HCT116 (cell line): ENCODE measurements at regions not wholly inside any gene's neighbourhood (a gene's known extent, or its start where the extent isn't known, plus 50 kb on each side); places are given as distances from the start of the nearest gene placed in this dataset.

Experiments
- ATAC-seq: fragments of 200-7000 bp; cut with Tn5 transposase; 2 replicates; pipeline ENCODE4 v1.9.1; 2020; ENCODE audit warnings: mild to moderate bottlenecking, moderate library complexity
- BruUV-seq: library from RNA; stranded (reverse); fragments of 400-500 nt; replicated peaks from 2 replicates; lab custom pipeline; 2021; lab: Mats Ljungman, UMichigan
- CTCF ChIA-PET: fragments of 300-600 bp; sonication (Branson Sonifier 250); formaldehyde crosslinking; loops from one replicate; lab custom pipeline; 2021; ENCODE audit warnings: antibody characterized with exemption; lab: Charles Lee
- POLR2A ChIA-PET: fragments of 300-600, 350-600 bp; sonication (Branson Sonifier 250); formaldehyde crosslinking; loops from one replicate; lab custom pipeline; 2021; ENCODE audit warnings: antibody characterized with exemption; lab: Charles Lee
- RAD21 ChIA-PET, 2 experiments: fragments of 300-600 bp; sonication (Branson Sonifier 250); formaldehyde crosslinking; loops; one replicate each; lab custom pipeline; 2023; ENCODE audit warnings: low total read pairs in 2 of 2; ENCODE audit not compliant: uncharacterized antibody in 2 of 2, unreplicated experiment in 2 of 2, low non-redundant PET in 1 of 2; lab: Charles Lee
- DNase-seq: peaks from one replicate; pipeline ENCODE4 v3.0.0-alpha.2; 2010; ENCODE audit warnings: low read depth, low spot score
- H2AFZ ChIP-seq: fragments of 200-600 bp; shearing (Covaris generic), sonication (generic); 2 replicates; pipeline ENCODE4 v1.6.1; 2017; ENCODE audit warnings: low read depth, mixed run types, mixed read lengths, antibody characterized with exemption, low read length; ENCODE audit not compliant: poor library complexity, severe bottlenecking
- H3K27ac ChIP-seq: 2 replicates; pipeline ENCODE4 v1.5.1; 2012; ENCODE audit warnings: low read depth, low read length
- H3K27me3 ChIP-seq: fragments of 200-600 bp; sonication (generic); 2 replicates; pipeline ENCODE4 v1.6.1; 2016; ENCODE audit warnings: mixed run types, low read length, mixed read lengths; ENCODE audit not compliant: insufficient read depth
- H3K36me3 ChIP-seq, 2 experiments: fragments of 200-500 bp in 1 of 2; fragments of 200-600 bp in 1 of 2; sonication (Bioruptor generic) in 1 of 2; sonication (generic) in 1 of 2; 2 replicates each; pipeline versions ENCODE4 v1.5.1 to v1.6.1; 2014 to 2016; ENCODE audit warnings: low read length in 2 of 2, inconsistent platforms in 1 of 2, mixed read lengths in 1 of 2, mixed run types in 1 of 2; ENCODE audit not compliant: insufficient read depth in 2 of 2, control insufficient read depth in 1 of 2
- H3K4me1 ChIP-seq, 2 experiments: fragments of 200-600 bp in 1 of 2; sonication (generic) in 1 of 2; 2 replicates each; pipeline versions ENCODE4 v1.5.1 to v1.6.1; 2012 to 2017; ENCODE audit warnings: low read length in 2 of 2, inconsistent platforms in 1 of 2, mild to moderate bottlenecking in 1 of 2, mixed read lengths in 1 of 2, mixed run types in 1 of 2, moderate library complexity in 1 of 2; ENCODE audit not compliant: insufficient read depth in 2 of 2, control insufficient read depth in 1 of 2
- H3K4me2 ChIP-seq: fragments of 200-600 bp; sonication (generic); 2 replicates; pipeline ENCODE4 v1.6.1; 2017; ENCODE audit warnings: mixed run types, low read length, mixed read lengths
- H3K4me3 ChIP-seq, 2 experiments: fragments of 200-600 bp in 1 of 2; sonication (generic) in 1 of 2; replicated peaks in 1 of 2; 2 replicates each; pipeline ENCODE4 v1.5.1; 2011 to 2016; ENCODE audit warnings: low read length in 2 of 2, control low read depth in 1 of 2, low read depth in 1 of 2, mild to moderate bottlenecking in 1 of 2, mixed read lengths in 1 of 2, mixed run types in 1 of 2
- H3K79me2 ChIP-seq: fragments of 200-600 bp; sonication (generic); 2 replicates; pipeline ENCODE4 v1.6.1; 2017; ENCODE audit warnings: mild to moderate bottlenecking, mixed run types, low read length, moderate library complexity, mixed read lengths; ENCODE audit not compliant: insufficient read depth
- H3K9ac ChIP-seq: fragments of 200-600 bp; sonication (generic); 2 replicates; pipeline ENCODE4 v1.6.1; 2016; ENCODE audit warnings: low read length, mixed read lengths
- H3K9me2 ChIP-seq: fragments of 200-600 bp; sonication (generic), shearing (Covaris generic); 2 replicates; pipeline ENCODE4 v1.6.1; 2017; ENCODE audit warnings: mixed run types, mild to moderate bottlenecking, moderate library complexity; ENCODE audit not compliant: insufficient read depth
- H3K9me3 ChIP-seq, 2 experiments: fragments of 200-500 bp in 1 of 2; fragments of 200-600 bp in 1 of 2; sonication (Bioruptor generic) in 1 of 2; sonication (generic) in 1 of 2; 2 replicates each; pipeline ENCODE4 v1.6.1; 2014 to 2017; ENCODE audit warnings: low read length in 2 of 2, mixed read lengths in 2 of 2, inconsistent platforms in 1 of 2, low read depth in 1 of 2, mild to moderate bottlenecking in 1 of 2, mixed run types in 1 of 2, moderate library complexity in 1 of 2; ENCODE audit not compliant: control insufficient read depth in 1 of 2, insufficient read depth in 1 of 2
- H4K20me1 ChIP-seq: fragments of 200-600 bp; sonication (generic), shearing (Covaris generic); 2 replicates; pipeline ENCODE4 v1.6.1; 2017; ENCODE audit warnings: mixed run types, mild to moderate bottlenecking, moderate library complexity; ENCODE audit not compliant: insufficient read depth
- CTCF ChIP-seq, 3 experiments: fragments of 200-600 bp in 1 of 3; sonication (generic) in 1 of 3; IDR thresholded peaks in 2 of 3; conservative IDR thresholded peaks in 1 of 3; 2 replicates each; pipeline ENCODE4 v1.5.1; 2012 to 2017; ENCODE audit warnings: low read depth in 2 of 3, low read length in 2 of 3, antibody characterized with exemption in 1 of 3, borderline replicate concordance in 1 of 3, control low read depth in 1 of 3, mild to moderate bottlenecking in 1 of 3, mixed read lengths in 1 of 3, mixed run types in 1 of 3, moderate library complexity in 1 of 3; ENCODE audit not compliant: insufficient read depth in 1 of 3
- EGR1 ChIP-seq: IDR thresholded peaks from 2 replicates; pipeline ENCODE4 v1.6.1; 2012; ENCODE audit warnings: low read depth
- ELF1 ChIP-seq: IDR thresholded peaks from 2 replicates; pipeline ENCODE4 v1.6.1; 2012; ENCODE audit warnings: low read depth, borderline replicate concordance
- EZH2 ChIP-seq: fragments of 200-600 bp; sonication (generic); IDR thresholded peaks from 2 replicates; pipeline ENCODE4 v1.6.1; 2017; ENCODE audit warnings: antibody characterized with exemption, mixed run types
- EZH2phosphoT487 ChIP-seq: fragments of 200-600 bp; IDR thresholded peaks from 2 replicates; pipeline ENCODE4 v1.6.1; 2018; ENCODE audit warnings: antibody characterized with exemption, borderline replicate concordance
- POLR2AphosphoS5 ChIP-seq: IDR thresholded peaks from 2 replicates; pipeline ENCODE4 v1.6.1; 2011; ENCODE audit warnings: mild to moderate bottlenecking, low read depth, low read length, moderate library complexity
- RAD21 ChIP-seq: IDR thresholded peaks from 2 replicates; pipeline ENCODE4 v1.6.1; 2012; ENCODE audit warnings: low read depth, mild to moderate bottlenecking
- REST ChIP-seq: IDR thresholded peaks from 2 replicates; pipeline ENCODE4 v1.6.1; 2012; ENCODE audit warnings: low read depth
- SIN3A ChIP-seq: IDR thresholded peaks from 2 replicates; pipeline ENCODE4 v1.6.1; 2012; ENCODE audit warnings: low read depth
- SP1 ChIP-seq: IDR thresholded peaks from 2 replicates; pipeline ENCODE4 v1.6.1; 2012; ENCODE audit warnings: low read depth
- SRF ChIP-seq: IDR thresholded peaks from 2 replicates; pipeline ENCODE4 v1.6.1; 2012; ENCODE audit warnings: low read depth
- YY1 ChIP-seq: IDR thresholded peaks from 2 replicates; pipeline ENCODE4 v1.6.1; 2011; ENCODE audit warnings: low read length, low read depth, moderate library complexity, mild to moderate bottlenecking; ENCODE audit not compliant: insufficient replicate concordance; ENCODE audit errors: extremely low read depth
- ZFX ChIP-seq: fragments of 450-650 bp; IDR thresholded peaks from 2 replicates; pipeline ENCODE4 v1.6.1; 2017
- ZNF274 ChIP-seq: fragments of 200-500 bp; sonication (Bioruptor generic); IDR thresholded peaks from 2 replicates; pipeline ENCODE4 v1.6.1; 2014; ENCODE audit warnings: mild to moderate bottlenecking, low read depth, low read length, inconsistent platforms
- intact Hi-C: fragments of 100-400 bp; cut with micrococcal nuclease; formaldehyde crosslinking; loops from 2 replicates; pipeline ENCODE4 v1.10.0; 2022

- BruUV-seq = no TSS peak
- Histone ChIP-seq H3K36me3 (no peaks in the 10 kb centered on the region), H4K20me1 (no peaks in the 10 kb centered on the region)
- RAD21 ChIA-PET = no interaction called here
- intact Hi-C loops = no loop called here
- CTCF ChIA-PET = interaction anchor here (2.0 kb wide), 1 partner anchor 9 kb away, joined by 10 read pairs; no protein-coding TSS in a partner anchor
- TF ChIP-seq EGR1 = no peak
- TF ChIP-seq ZNF274 = no peak
- TF ChIP-seq EZH2 = no peak
- no peak for TF ChIP-seq CTCF (IDR thresholded peaks at IDR 0.05 in 2 of 3, conservative IDR thresholded peaks at IDR 0.05 in 1 of 3; ENCODE audit: borderline replicate concordance in 1 of 3, insufficient read depth in 1 of 3, low read depth in 2 of 3, low read length in 2 of 3)
- no peak for TF ChIP-seq SIN3A
- TF ChIP-seq ELF1 = no peak
- no peak for TF ChIP-seq ZFX
- TF ChIP-seq REST = no peak
- TF ChIP-seq YY1 = no peak
- no peak for TF ChIP-seq POLR2AphosphoS5
- TF ChIP-seq RAD21 = no peak
- TF ChIP-seq SP1 = no peak
- no peak for TF ChIP-seq SRF
- TF ChIP-seq EZH2phosphoT487 = no peak
- TF ChIP-seq, all 23 proteins: peak for 0
- Histone ChIP-seq H3K9me2 (no peaks in the 10 kb centered on the region), H3K9me3 (peaks cover 0 to 3% of the 10 kb centered on the region in 2 experiments; a peak in 2 of 4 replicates), H3K79me2 (no peaks in the 10 kb centered on the region), H3K27ac (no peak overlapping the region), H3K9ac (no peak overlapping the region), H3K4me1 (no peaks in the 10 kb centered on the region), H2AFZ (no peak overlapping the region), H3K27me3 (no peaks in the 10 kb centered on the region), H3K4me3 (no peak overlapping the region), H3K4me2 (no peak overlapping the region)
- ATAC-seq (no peak), DNase-seq (no peak)
- POLR2A ChIA-PET = no interaction called here
These were observed 101.8 kb upstream of the ANK2 start for GRCh38 chr4:112947616-112948015.
